ENCODE measurements at regions not wholly inside any gene's neighbourhood (a gene's known extent, or its start where the extent isn't known, plus 50 kb on each side); places are given as distances from the start of the nearest gene placed in this dataset.
A peak's percentile ranks its signal among the peaks of the same experiment; 100 is the strongest.
"Not testable (repeated sequence)": the region's sequence is repeated elsewhere in the genome, so short reads cannot be mapped to it uniquely, and the experiment has no call there.

- H3K27me3 Mint-ChIP-seq: no peaks in the 10 kb centered on the region
- H3K36me3 Mint-ChIP-seq: no peaks in the 10 kb centered on the region
- peaks cover 12% of the 10 kb centered on the region for H3K9me3 Mint-ChIP-seq
- DNase-seq (ENCODE audit: extremely low spot score, unreplicated experiment): no peak
- TF ChIP-seq CTCF (conservative IDR thresholded peaks at IDR 0.05): no peak
- no peaks in the 10 kb centered on the region for H3K4me1 Mint-ChIP-seq (ENCODE audit: unreplicated experiment)
- no peak overlapping the region for H3K27ac Mint-ChIP-seq
- H3K4me3 Mint-ChIP-seq: no peak overlapping the region
Observed at GRCh38 chr3:80655216-80655615, 887.4 kb upstream of the ROBO1 start.

- no peak overlapping the region for H3K4me3 Mint-ChIP-seq
- no peak overlapping the region for H3K27ac Mint-ChIP-seq
- no peaks in the 10 kb centered on the region for H3K27me3 Mint-ChIP-seq
- H3K36me3 Mint-ChIP-seq: no peaks in the 10 kb centered on the region
- peaks cover 8% of the 10 kb centered on the region for H3K9me3 Mint-ChIP-seq
- H3K4me1 Mint-ChIP-seq (ENCODE audit: unreplicated experiment): no peaks in the 10 kb centered on the region
- DNase-seq (ENCODE audit: extremely low spot score, unreplicated experiment): no peak
- no peak for TF ChIP-seq CTCF (conservative IDR thresholded peaks at IDR 0.05)
Observed at GRCh38 chr3:80649170-80649569, 881.4 kb upstream of the ROBO1 start.

GRCh38 chr3:80643421-80643820 lies 875.6 kb upstream of the ROBO1 start:
- DNase-seq (ENCODE audit: extremely low spot score, unreplicated experiment): no peak
- no peak overlapping the region for H3K4me3 Mint-ChIP-seq

GRCh38 chr3:80618295-80619256 lies 850.8 kb upstream of the ROBO1 start:
- DNase-seq (ENCODE audit: extremely low spot score, unreplicated experiment): no peak
- H3K9me3 Mint-ChIP-seq: no peaks in the 10 kb centered on the region
- H3K27ac Mint-ChIP-seq: no peak overlapping the region
- H3K4me3 Mint-ChIP-seq: no peak overlapping the region
- no peak for TF ChIP-seq CTCF (conservative IDR thresholded peaks at IDR 0.05)
- no peaks in the 10 kb centered on the region for H3K27me3 Mint-ChIP-seq
- H3K4me1 Mint-ChIP-seq (ENCODE audit: unreplicated experiment): no peaks in the 10 kb centered on the region
- H3K36me3 Mint-ChIP-seq: no peaks in the 10 kb centered on the region

More at GRCh38 chr3:80643421-80643820, 875.6 kb upstream of the ROBO1 start:
- TF ChIP-seq CTCF (conservative IDR thresholded peaks at IDR 0.05): no peak
- peak overlapping the region; percentile 27 for H3K27ac Mint-ChIP-seq
- H3K36me3 Mint-ChIP-seq: no peaks in the 10 kb centered on the region
- no peaks in the 10 kb centered on the region for H3K27me3 Mint-ChIP-seq
- H3K4me1 Mint-ChIP-seq (ENCODE audit: unreplicated experiment): no peaks in the 10 kb centered on the region
- peaks cover 11% of the 10 kb centered on the region for H3K9me3 Mint-ChIP-seq

GRCh38 chr3:80612366-80612765 lies 844.6 kb upstream of the ROBO1 start:
- Mint-ChIP-seq H3K36me3 (no peaks in the 10 kb centered on the region), H3K27me3 (no peaks in the 10 kb centered on the region), H3K4me1 (ENCODE audit: unreplicated experiment) (no peaks in the 10 kb centered on the region), H3K27ac (no peak overlapping the region), H3K9me3 (no peaks in the 10 kb centered on the region), H3K4me3 (no peak overlapping the region)
- no peak for TF ChIP-seq CTCF (conservative IDR thresholded peaks at IDR 0.05)
- DNase-seq (ENCODE audit: extremely low spot score, unreplicated experiment): no peak

- DNase-seq (ENCODE audit: extremely low spot score, unreplicated experiment); H3K9me3 Mint-ChIP-seq; H3K4me3 Mint-ChIP-seq; H3K4me1 Mint-ChIP-seq (ENCODE audit: unreplicated experiment); H3K36me3 Mint-ChIP-seq; H3K27me3 Mint-ChIP-seq; H3K27ac Mint-ChIP-seq: not testable (repeated sequence)
Observed at GRCh38 chr3:80608072-80608471, 840.3 kb upstream of the ROBO1 start.
